Hepatic stellate cell (primary cell): ENCODE measurements at regions not wholly inside any gene's neighbourhood (a gene's known extent, or its start where the extent isn't known, plus 50 kb on each side); places are given as distances from the start of the nearest gene placed in this dataset.
"Not testable (repeated sequence)": the region's sequence is repeated elsewhere in the genome, so short reads cannot be mapped to it uniquely, and the experiment has no call there.

ENCODE experiments used
- DNase-seq: peaks from one replicate; pipeline ENCODE4 v3.0.0; 2011; ENCODE audit warnings: low spot score

- DNase-seq, result not testable (repeated sequence)
These were observed 349.9 kb upstream of the AUTS2 start for GRCh38 chr7:69248382-69248828.

GRCh38 chr7:69250958-69251357 lies 347.3 kb upstream of the AUTS2 start:
- DNase-seq, result no peak

- DNase-seq, result no peak
These were observed 343.6 kb upstream of the AUTS2 start for GRCh38 chr7:69254643-69255042.

- DNase-seq, result no peak
These were observed 341.6 kb upstream of the AUTS2 start for GRCh38 chr7:69256634-69257081.

DNA sequence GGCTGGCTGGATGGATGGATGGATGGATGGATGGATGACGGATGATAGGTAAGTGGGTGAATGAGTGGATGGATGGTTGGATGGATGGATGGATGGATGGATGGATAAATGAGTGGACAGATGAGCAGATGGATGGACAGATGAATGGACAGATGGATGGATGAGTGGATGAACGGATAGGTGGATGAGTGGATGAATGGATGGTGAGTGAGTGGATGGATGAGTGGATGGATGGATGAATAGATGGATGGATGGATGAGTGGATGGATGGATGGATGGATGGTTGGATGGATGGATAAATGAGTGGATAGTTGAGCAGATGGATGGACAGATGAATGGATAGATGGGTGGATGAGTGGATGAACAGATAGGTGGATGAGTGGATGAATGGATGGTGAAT lies 340.7 kb upstream of the AUTS2 start:
- DNase-seq, result no peak

DNA sequence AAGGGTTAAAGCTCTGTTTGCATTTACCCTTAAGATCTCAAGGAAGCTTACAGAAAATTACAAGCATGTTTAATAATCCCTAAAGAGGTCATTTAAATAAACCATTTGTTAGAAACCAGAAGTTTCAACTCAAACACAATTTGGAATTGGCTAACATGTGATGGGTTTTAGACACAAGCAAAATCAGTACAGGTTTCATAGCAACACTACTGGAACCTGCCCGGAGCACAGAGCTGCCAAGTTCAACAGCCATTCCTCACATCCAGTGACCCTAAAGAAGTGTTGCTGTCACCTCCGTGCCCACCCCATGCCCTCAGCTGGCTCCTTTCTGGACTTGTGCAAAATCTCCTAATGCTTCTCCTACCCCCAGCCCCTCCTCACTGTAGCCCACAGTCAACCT lies 338.8 kb upstream of the AUTS2 start:
- no peak for DNase-seq

- no peak for DNase-seq
These were observed 338.3 kb upstream of the AUTS2 start for GRCh38 chr7:69260023-69260422.

GRCh38 chr7:69263550-69263949 lies 334.7 kb upstream of the AUTS2 start:
- DNase-seq, result no peak

- DNase-seq, result no peak
These were observed 328.5 kb upstream of the AUTS2 start for GRCh38 chr7:69269806-69270205.

GRCh38 chr7:69272101-69272500 lies 326.2 kb upstream of the AUTS2 start:
- no peak for DNase-seq

DNA sequence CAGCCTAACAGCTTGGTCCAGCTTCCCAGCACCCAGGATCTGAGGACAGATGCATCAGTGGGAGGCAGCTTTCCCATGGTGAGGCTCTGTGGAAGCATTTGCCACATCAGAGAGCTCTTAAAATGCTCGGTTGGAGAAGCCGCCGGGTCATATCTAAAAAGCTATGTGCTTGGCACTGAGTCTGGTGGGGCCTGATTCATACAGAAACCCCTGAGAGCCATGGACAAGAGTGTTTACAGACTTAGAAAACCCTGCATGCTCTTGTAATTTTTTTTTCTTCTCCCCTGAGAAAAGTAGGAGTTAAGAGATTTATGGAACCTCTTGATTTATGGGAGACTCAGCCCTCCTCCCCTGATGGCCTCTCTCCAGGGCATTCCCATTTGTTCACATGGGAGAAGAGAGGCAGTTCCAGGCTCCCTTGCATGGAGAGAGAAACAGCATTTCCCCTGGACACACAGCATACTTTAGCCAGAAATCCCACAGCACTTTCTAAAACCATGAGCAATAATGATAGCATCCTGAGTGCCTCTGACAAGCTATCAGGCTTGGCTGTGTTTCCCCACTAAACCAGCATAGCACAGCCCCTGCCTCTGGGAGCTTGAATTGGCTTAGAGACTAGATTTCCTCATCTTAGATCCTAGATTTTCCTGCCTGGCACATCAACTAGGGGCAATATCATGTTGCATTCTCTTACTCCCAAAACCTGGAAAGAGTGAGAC lies 322.1 kb upstream of the AUTS2 start:
- DNase-seq, result no peak

- no peak for DNase-seq
These were observed 320.9 kb upstream of the AUTS2 start for GRCh38 chr7:69277366-69277765.

DNA sequence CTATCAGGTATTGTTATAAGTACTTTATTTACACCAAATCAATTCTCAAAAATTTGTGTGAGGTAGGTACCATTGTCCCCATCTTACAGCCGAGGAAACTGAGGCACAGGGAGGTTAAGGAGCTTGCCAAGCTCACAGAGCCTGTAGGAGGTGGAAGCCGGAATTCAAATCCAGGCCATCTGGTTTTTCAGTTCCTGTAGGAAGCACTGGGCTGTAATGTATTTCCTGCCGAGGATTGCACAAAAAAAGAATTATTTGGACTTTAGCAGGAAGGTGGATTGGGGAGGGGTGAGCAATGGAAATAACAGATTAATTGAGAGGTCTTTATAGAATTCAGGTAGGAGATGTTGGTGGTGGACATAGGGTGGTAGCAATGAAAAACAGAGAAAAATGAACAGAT lies 315.3 kb upstream of the AUTS2 start:
- no peak for DNase-seq

- no peak for DNase-seq
These were observed 314.9 kb upstream of the AUTS2 start for GRCh38 chr7:69283421-69283820.

- no peak for DNase-seq
These were observed 312.4 kb upstream of the AUTS2 start for GRCh38 chr7:69285854-69286253.

- no peak for DNase-seq
These were observed 302.3 kb upstream of the AUTS2 start for GRCh38 chr7:69295977-69296376.

- no peak for DNase-seq
These were observed 297.0 kb upstream of the AUTS2 start for GRCh38 chr7:69301253-69301652.

DNA sequence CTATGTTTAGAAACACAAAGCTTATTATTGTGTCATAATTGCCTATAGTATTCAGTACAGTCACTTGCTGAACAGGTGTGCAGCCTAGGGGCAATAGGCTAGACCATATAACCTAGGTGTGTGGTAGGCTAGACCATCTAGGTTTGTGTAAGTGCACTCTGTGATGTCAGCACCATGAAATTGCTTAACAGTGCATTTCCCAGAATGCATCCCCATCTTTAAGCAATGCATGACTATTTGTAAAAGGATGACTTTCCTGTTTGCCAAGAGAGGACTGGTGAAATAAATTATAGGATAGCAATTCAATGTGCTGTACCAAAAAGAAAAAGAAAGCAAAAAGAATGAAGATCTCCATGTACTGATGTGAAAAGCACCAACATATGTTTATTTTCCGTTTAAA lies 288.7 kb upstream of the AUTS2 start:
- DNase-seq, result no peak

- DNase-seq, result no peak
These were observed 286.8 kb upstream of the AUTS2 start for GRCh38 chr7:69311489-69311888.

DNA sequence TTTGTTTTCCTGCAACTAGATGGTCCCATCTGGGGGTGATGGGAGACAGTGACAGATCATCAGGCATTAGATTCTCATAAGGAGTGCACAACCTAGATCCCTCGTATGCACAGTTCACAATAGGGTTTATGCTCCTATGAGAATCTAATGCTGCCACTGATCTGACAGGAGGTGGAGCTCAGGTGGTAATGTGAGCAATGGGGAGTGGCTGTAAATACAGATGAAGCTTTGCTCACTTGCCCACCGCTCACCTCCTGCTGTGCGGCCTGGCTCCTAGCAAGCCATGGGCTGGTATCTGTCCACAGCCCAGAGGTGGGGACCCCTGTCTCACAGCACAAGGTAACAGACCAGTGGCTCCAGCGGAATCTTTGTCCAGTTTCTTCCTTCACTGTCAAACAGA lies 284.4 kb upstream of the AUTS2 start:
- DNase-seq, result not testable (repeated sequence)

GRCh38 chr7:69318794-69319193 lies 279.5 kb upstream of the AUTS2 start:
- no peak for DNase-seq

DNA sequence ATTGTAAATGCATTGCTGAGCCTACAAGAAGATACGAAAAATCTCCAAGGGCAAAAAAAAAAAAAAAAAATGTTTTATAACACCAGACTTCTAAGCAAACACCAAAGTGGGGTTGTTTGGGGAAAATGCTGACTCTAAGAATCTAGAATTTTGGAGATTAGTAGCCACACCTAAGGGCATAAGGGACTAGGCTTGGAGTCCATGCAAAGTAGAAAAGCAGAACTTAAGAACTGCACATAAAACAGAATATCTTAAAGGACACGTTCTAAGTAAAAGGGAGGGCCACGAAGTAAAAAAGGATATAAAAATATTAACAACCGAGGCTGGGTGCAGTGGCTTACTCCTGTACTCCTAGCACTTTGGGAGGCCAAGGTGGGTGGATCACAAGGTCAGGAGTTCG lies 269.8 kb upstream of the AUTS2 start:
- no peak for DNase-seq

- no peak for DNase-seq
These were observed 263.6 kb upstream of the AUTS2 start for GRCh38 chr7:69334701-69335100.

GRCh38 chr7:69335331-69335730 lies 262.9 kb upstream of the AUTS2 start:
- no peak for DNase-seq
